Hematopoietic multipotent progenitor cell treated with erythropoietin and hydrocortisone succinate and interleukin-3 and kit ligand, for 6 days (in vitro differentiated cells): ENCODE measurements at regions not wholly inside any gene's neighbourhood (a gene's known extent, or its start where the extent isn't known, plus 50 kb on each side); places are given as distances from the start of the nearest gene placed in this dataset.
"Not testable (repeated sequence)": the region's sequence is repeated elsewhere in the genome, so short reads cannot be mapped to it uniquely, and the experiment has no call there.

Experiments used
- DNase-seq: peaks from one replicate; pipeline ENCODE4 v3.0.0-alpha.2; 2015

GRCh38 chr15:21018176-21018575 lies 152.1 kb upstream of the POTEB2 start:
- not testable (repeated sequence) for DNase-seq

GRCh38 chr15:21017326-21017725 lies 151.2 kb upstream of the POTEB2 start:
- DNase-seq = not testable (repeated sequence)

- not testable (repeated sequence) for DNase-seq
Observed at GRCh38 chr15:21016589-21016988, 150.5 kb upstream of the POTEB2 start.

DNA sequence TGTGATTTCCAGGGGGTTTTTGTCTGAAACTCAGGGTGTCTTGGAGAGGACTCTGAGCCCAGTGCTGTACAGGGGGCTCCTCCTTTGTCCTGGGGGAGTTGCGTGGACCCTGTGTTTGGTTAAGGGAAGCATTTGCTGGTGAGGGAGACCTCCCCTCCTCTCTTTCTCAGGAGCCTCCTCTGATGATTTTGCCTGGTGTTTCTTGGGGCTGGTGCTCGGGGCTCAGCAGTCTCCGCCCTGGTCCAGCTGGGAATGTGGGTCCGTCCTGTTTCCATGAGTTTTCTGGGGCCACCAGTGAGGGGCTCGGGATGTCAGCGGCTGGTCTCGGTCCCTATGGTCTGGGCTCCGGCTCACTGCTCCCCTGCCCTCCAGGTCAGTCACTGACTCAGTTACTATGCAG lies 149.1 kb upstream of the POTEB2 start:
- DNase-seq = not testable (repeated sequence)

- DNase-seq = not testable (repeated sequence)
Observed at GRCh38 chr15:21013308-21013707, 147.2 kb upstream of the POTEB2 start.

DNA sequence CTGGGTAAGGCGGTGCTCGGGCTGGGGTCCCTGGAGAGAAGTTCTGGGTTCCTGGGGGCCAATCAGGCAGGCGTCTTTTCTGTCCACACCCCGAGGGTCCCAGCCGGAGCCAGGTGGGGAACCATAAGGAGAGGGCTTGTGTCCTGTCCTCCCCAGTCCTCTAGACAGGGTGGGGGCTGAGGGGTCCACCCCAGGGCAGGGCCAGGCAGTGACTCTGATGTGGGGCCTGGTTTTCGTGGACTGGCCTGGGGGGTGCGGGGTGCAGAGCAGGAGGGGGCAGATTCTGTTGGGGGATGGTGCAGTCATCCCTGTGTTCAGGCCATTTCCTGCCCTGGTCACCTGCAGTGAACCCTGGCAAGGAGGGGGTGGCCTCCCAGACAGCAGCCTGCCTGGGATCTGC lies 143.5 kb upstream of the POTEB2 start:
- not testable (repeated sequence) for DNase-seq

DNA sequence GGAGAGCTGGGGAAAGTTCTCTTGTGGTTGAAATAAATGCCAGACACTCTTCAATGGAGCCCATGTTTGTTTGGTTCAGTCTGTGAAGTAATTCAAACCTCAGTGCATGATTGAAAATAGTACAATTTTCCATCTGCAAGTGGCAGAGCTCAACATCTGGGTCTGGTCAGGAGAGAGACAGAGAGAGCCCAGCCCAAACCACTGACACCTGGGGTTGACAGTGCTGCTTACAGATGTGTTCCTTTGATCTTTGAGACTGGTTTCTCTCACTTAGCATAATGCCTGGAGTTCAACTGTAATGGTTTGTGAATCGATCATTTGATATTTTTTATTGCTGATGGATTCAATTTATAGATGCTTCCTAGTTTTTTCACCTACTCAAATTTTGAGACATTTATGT lies 137.3 kb upstream of the POTEB2 start:
- not testable (repeated sequence) for DNase-seq

- not testable (repeated sequence) for DNase-seq
Observed at GRCh38 chr15:21001950-21002349, 135.8 kb upstream of the POTEB2 start.

DNA sequence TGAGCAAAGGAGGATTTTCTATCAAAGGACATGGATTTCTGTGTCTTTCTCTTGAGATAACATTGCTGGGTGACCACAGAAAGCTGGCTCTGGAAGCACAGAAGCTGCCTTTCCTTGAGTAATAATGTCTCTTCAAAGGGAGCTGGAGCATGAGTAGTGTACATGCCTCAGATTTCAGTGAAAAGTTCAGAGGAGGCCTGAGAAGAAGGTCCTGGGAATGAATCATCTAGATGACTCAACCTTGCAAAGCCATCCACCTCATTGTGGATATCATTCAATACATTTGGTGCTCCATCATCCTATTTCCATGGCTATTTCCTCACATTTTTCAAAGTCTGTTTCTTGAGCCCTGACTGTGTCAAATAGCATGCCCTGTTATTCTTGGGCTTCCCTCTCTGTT lies 125.6 kb upstream of the POTEB2 start:
- not testable (repeated sequence) for DNase-seq

DNA sequence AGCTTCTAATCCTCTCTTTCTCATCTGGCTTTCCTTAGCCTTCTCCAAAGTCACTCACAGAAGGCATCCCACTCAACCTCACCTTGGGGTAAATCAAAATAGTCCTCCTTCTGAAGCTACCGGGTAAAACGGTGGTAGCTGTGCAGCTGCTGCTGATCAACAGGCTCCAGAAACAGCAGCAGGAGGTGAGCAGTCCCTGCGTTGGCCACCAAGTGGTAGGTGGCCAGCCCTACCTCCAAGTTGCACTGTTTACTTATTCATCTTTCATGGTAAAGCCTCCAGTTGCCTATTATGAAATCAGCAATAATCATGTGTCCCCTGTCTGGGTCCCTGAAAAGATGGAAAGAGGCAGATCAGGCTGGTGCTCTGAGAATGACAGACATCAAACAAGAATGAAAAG lies 125.1 kb upstream of the POTEB2 start:
- DNase-seq = not testable (repeated sequence)

DNA sequence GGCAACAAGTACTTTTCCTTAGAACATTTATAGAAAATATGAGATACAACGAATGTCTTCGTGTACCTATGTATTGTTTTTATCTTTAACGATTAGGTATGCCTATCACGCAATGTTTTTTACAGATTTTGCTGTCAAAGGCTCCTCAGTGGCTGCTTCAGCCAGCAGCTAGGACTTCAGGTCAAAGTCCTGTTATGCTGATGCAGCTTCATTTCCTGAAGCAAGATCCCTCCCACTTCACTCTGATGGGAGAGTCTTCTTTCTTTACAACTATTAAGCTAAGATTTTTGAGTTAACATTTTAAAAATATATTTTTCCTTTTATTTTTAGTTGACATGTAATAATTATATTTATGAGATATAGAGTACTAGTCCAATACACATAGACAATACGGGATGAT lies 120.7 kb upstream of the POTEB2 start:
- DNase-seq = not testable (repeated sequence)

DNA sequence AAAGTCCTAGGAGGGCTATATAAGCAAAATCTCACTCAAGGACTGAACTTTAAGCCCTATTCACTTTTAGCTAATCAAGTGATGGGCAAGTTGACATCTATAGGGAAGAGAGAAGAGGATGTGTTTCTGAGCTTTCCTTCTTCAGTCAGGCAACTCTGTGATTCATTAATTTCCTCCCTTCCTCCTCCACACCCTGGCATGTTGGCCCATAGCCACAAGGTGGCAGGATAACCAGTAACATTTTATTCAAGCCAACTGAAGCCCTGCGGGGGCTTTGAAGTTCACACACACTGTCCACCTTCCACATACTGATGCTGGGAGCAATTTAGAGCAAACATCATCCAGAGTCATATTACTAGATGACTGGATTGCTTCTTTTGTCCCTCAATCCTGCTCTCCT lies 111.9 kb upstream of the POTEB2 start:
- DNase-seq = not testable (repeated sequence)

DNA sequence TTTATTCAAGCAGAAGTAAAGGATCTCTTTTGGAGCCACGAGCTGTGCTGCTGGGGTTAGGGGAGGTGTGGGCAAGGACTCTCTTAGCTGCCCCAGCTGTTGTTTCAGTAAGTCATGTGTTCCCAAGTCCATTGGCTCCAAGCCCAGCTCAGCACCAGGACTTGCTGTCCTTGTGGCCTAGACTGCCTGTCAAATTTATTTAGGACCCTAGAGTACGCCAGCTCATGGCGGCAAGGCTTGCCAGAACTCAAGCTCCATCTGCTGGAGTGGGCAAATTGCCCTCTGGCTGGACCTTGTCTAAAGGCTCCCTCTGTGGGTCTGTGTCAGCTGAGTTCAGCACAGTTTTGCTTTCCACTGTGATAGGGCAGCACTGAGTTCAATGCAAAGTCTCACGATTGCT lies 106.6 kb upstream of the POTEB2 start:
- DNase-seq = not testable (repeated sequence)

GRCh38 chr15:20959299-20959698 lies 93.2 kb upstream of the POTEB2 start:
- not testable (repeated sequence) for DNase-seq

DNA sequence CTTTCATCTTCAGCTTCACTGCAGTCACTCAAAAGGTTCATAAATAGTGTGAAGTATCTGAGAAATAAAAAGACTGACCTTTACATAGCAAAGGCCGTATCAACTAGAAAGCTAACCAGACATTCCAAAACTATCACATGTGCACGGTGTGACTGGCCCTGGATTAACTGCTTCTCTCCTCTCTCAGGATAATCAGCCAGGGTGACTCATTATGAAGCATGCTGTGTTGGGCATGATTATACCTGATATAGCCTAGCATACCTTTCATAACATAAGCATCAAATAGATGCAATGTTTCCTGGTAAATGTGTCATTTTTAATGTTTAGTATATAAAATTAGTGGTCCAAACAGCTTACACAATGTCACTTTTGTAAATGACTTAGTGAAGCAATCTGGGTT lies 63.2 kb upstream of the POTEB2 start:
- not testable (repeated sequence) for DNase-seq
